ENCODE measurements at regions not wholly inside any gene's neighbourhood (a gene's known extent, or its start where the extent isn't known, plus 50 kb on each side); places are given as distances from the start of the nearest gene placed in this dataset. TPM values are rescaled to one million over a fixed set of nuclear protein-coding genes. Genes with fewer than 3 reads are reported as not detected.

Small RNA genes in the stretch of these regions (microRNA-seq; reads per million reads assigned to microRNA genes)
- not detected for gene MIR4276 (ENCODE audit: borderline microRNAs expressed)
